HCT116 (cell line): ENCODE measurements at regions not wholly inside any gene's neighbourhood (a gene's known extent, or its start where the extent isn't known, plus 50 kb on each side); places are given as distances from the start of the nearest gene placed in this dataset.

Experiments
- ATAC-seq: fragments of 200-7000 bp; cut with Tn5 transposase; 2 replicates; pipeline ENCODE4 v1.9.1; 2020; ENCODE audit warnings: mild to moderate bottlenecking, moderate library complexity
- BruUV-seq: library from RNA; stranded (reverse); fragments of 400-500 nt; replicated peaks from 2 replicates; lab custom pipeline; 2021; lab: Mats Ljungman, UMichigan
- CTCF ChIA-PET: fragments of 300-600 bp; sonication (Branson Sonifier 250); formaldehyde crosslinking; loops from one replicate; lab custom pipeline; 2021; ENCODE audit warnings: antibody characterized with exemption; lab: Charles Lee
- POLR2A ChIA-PET: fragments of 300-600, 350-600 bp; sonication (Branson Sonifier 250); formaldehyde crosslinking; loops from one replicate; lab custom pipeline; 2021; ENCODE audit warnings: antibody characterized with exemption; lab: Charles Lee
- RAD21 ChIA-PET, 2 experiments: fragments of 300-600 bp; sonication (Branson Sonifier 250); formaldehyde crosslinking; loops; one replicate each; lab custom pipeline; 2023; ENCODE audit warnings: low total read pairs in 2 of 2; ENCODE audit not compliant: uncharacterized antibody in 2 of 2, unreplicated experiment in 2 of 2, low non-redundant PET in 1 of 2; lab: Charles Lee
- DNase-seq: peaks from one replicate; pipeline ENCODE4 v3.0.0-alpha.2; 2010; ENCODE audit warnings: low read depth, low spot score
- H2AFZ ChIP-seq: fragments of 200-600 bp; shearing (Covaris generic), sonication (generic); 2 replicates; pipeline ENCODE4 v1.6.1; 2017; ENCODE audit warnings: low read depth, mixed run types, mixed read lengths, antibody characterized with exemption, low read length; ENCODE audit not compliant: poor library complexity, severe bottlenecking
- H3K27ac ChIP-seq: 2 replicates; pipeline ENCODE4 v1.5.1; 2012; ENCODE audit warnings: low read depth, low read length
- H3K27me3 ChIP-seq: fragments of 200-600 bp; sonication (generic); 2 replicates; pipeline ENCODE4 v1.6.1; 2016; ENCODE audit warnings: mixed run types, low read length, mixed read lengths; ENCODE audit not compliant: insufficient read depth
- H3K36me3 ChIP-seq, 2 experiments: fragments of 200-500 bp in 1 of 2; fragments of 200-600 bp in 1 of 2; sonication (Bioruptor generic) in 1 of 2; sonication (generic) in 1 of 2; 2 replicates each; pipeline versions ENCODE4 v1.5.1 to v1.6.1; 2014 to 2016; ENCODE audit warnings: low read length in 2 of 2, inconsistent platforms in 1 of 2, mixed read lengths in 1 of 2, mixed run types in 1 of 2; ENCODE audit not compliant: insufficient read depth in 2 of 2, control insufficient read depth in 1 of 2
- H3K4me1 ChIP-seq, 2 experiments: fragments of 200-600 bp in 1 of 2; sonication (generic) in 1 of 2; 2 replicates each; pipeline versions ENCODE4 v1.5.1 to v1.6.1; 2012 to 2017; ENCODE audit warnings: low read length in 2 of 2, inconsistent platforms in 1 of 2, mild to moderate bottlenecking in 1 of 2, mixed read lengths in 1 of 2, mixed run types in 1 of 2, moderate library complexity in 1 of 2; ENCODE audit not compliant: insufficient read depth in 2 of 2, control insufficient read depth in 1 of 2
- H3K4me2 ChIP-seq: fragments of 200-600 bp; sonication (generic); 2 replicates; pipeline ENCODE4 v1.6.1; 2017; ENCODE audit warnings: mixed run types, low read length, mixed read lengths
- H3K4me3 ChIP-seq, 2 experiments: fragments of 200-600 bp in 1 of 2; sonication (generic) in 1 of 2; replicated peaks in 1 of 2; 2 replicates each; pipeline ENCODE4 v1.5.1; 2011 to 2016; ENCODE audit warnings: low read length in 2 of 2, control low read depth in 1 of 2, low read depth in 1 of 2, mild to moderate bottlenecking in 1 of 2, mixed read lengths in 1 of 2, mixed run types in 1 of 2
- H3K79me2 ChIP-seq: fragments of 200-600 bp; sonication (generic); 2 replicates; pipeline ENCODE4 v1.6.1; 2017; ENCODE audit warnings: mild to moderate bottlenecking, mixed run types, low read length, moderate library complexity, mixed read lengths; ENCODE audit not compliant: insufficient read depth
- H3K9ac ChIP-seq: fragments of 200-600 bp; sonication (generic); 2 replicates; pipeline ENCODE4 v1.6.1; 2016; ENCODE audit warnings: low read length, mixed read lengths
- H3K9me2 ChIP-seq: fragments of 200-600 bp; sonication (generic), shearing (Covaris generic); 2 replicates; pipeline ENCODE4 v1.6.1; 2017; ENCODE audit warnings: mixed run types, mild to moderate bottlenecking, moderate library complexity; ENCODE audit not compliant: insufficient read depth
- H3K9me3 ChIP-seq, 2 experiments: fragments of 200-500 bp in 1 of 2; fragments of 200-600 bp in 1 of 2; sonication (Bioruptor generic) in 1 of 2; sonication (generic) in 1 of 2; 2 replicates each; pipeline ENCODE4 v1.6.1; 2014 to 2017; ENCODE audit warnings: low read length in 2 of 2, mixed read lengths in 2 of 2, inconsistent platforms in 1 of 2, low read depth in 1 of 2, mild to moderate bottlenecking in 1 of 2, mixed run types in 1 of 2, moderate library complexity in 1 of 2; ENCODE audit not compliant: control insufficient read depth in 1 of 2, insufficient read depth in 1 of 2
- H4K20me1 ChIP-seq: fragments of 200-600 bp; sonication (generic), shearing (Covaris generic); 2 replicates; pipeline ENCODE4 v1.6.1; 2017; ENCODE audit warnings: mixed run types, mild to moderate bottlenecking, moderate library complexity; ENCODE audit not compliant: insufficient read depth
- ATF3 ChIP-seq: IDR thresholded peaks from 2 replicates; pipeline ENCODE4 v1.6.1; 2012
- CBX3 ChIP-seq: IDR thresholded peaks from 2 replicates; pipeline ENCODE4 v1.6.1; 2012; ENCODE audit warnings: low read depth
- CEBPB ChIP-seq: IDR thresholded peaks from 2 replicates; pipeline ENCODE4 v1.6.1; 2012; ENCODE audit warnings: low read depth
- ELF1 ChIP-seq: IDR thresholded peaks from 2 replicates; pipeline ENCODE4 v1.6.1; 2012; ENCODE audit warnings: low read depth, borderline replicate concordance
- EZH2 ChIP-seq: fragments of 200-600 bp; sonication (generic); IDR thresholded peaks from 2 replicates; pipeline ENCODE4 v1.6.1; 2017; ENCODE audit warnings: antibody characterized with exemption, mixed run types
- FOSL1 ChIP-seq: IDR thresholded peaks from 2 replicates; pipeline ENCODE4 v1.6.1; 2012; ENCODE audit warnings: low read depth
- JUND ChIP-seq: IDR thresholded peaks from 2 replicates; pipeline ENCODE4 v1.6.1; 2012
- MAX ChIP-seq: IDR thresholded peaks from 2 replicates; pipeline ENCODE4 v1.6.1; 2012
- POLR2A ChIP-seq: IDR thresholded peaks from 2 replicates; pipeline ENCODE4 v1.7.0; 2011; ENCODE audit warnings: borderline replicate concordance; ENCODE audit not compliant: insufficient read depth, insufficient read length; ENCODE audit errors: extremely low read depth
- POLR2AphosphoS5 ChIP-seq: IDR thresholded peaks from 2 replicates; pipeline ENCODE4 v1.6.1; 2011; ENCODE audit warnings: mild to moderate bottlenecking, low read depth, low read length, moderate library complexity
- RAD21 ChIP-seq: IDR thresholded peaks from 2 replicates; pipeline ENCODE4 v1.6.1; 2012; ENCODE audit warnings: low read depth, mild to moderate bottlenecking
- REST ChIP-seq: IDR thresholded peaks from 2 replicates; pipeline ENCODE4 v1.6.1; 2012; ENCODE audit warnings: low read depth
- SIN3A ChIP-seq: IDR thresholded peaks from 2 replicates; pipeline ENCODE4 v1.6.1; 2012; ENCODE audit warnings: low read depth
- SP1 ChIP-seq: IDR thresholded peaks from 2 replicates; pipeline ENCODE4 v1.6.1; 2012; ENCODE audit warnings: low read depth
- SRF ChIP-seq: IDR thresholded peaks from 2 replicates; pipeline ENCODE4 v1.6.1; 2012; ENCODE audit warnings: low read depth
- YY1 ChIP-seq: IDR thresholded peaks from 2 replicates; pipeline ENCODE4 v1.6.1; 2011; ENCODE audit warnings: low read length, low read depth, moderate library complexity, mild to moderate bottlenecking; ENCODE audit not compliant: insufficient replicate concordance; ENCODE audit errors: extremely low read depth
- ZBTB33 ChIP-seq: IDR thresholded peaks from 2 replicates; pipeline ENCODE4 v1.6.1; 2011; ENCODE audit warnings: mild to moderate bottlenecking, low read length, moderate library complexity; ENCODE audit not compliant: insufficient replicate concordance; ENCODE audit errors: extremely low read depth
- ZFX ChIP-seq: fragments of 450-650 bp; IDR thresholded peaks from 2 replicates; pipeline ENCODE4 v1.6.1; 2017
- ZNF274 ChIP-seq: fragments of 200-500 bp; sonication (Bioruptor generic); IDR thresholded peaks from 2 replicates; pipeline ENCODE4 v1.6.1; 2014; ENCODE audit warnings: mild to moderate bottlenecking, low read depth, low read length, inconsistent platforms
- intact Hi-C: fragments of 100-400 bp; cut with micrococcal nuclease; formaldehyde crosslinking; loops from 2 replicates; pipeline ENCODE4 v1.10.0; 2022

GRCh38 chr17:70261170-70261569, 91.8 kb downstream of the KCNJ2 start:
- ChIA-PET CTCF (no interaction called here), POLR2A (no interaction called here), RAD21 (no interaction called here)
- ATAC-seq (no peak), DNase-seq (no peak)
- Histone ChIP-seq H2AFZ (no peak overlapping the region), H3K27ac (no peak overlapping the region), H3K4me1 (no peaks in the 10 kb centered on the region), H3K79me2 (no peaks in the 10 kb centered on the region), H3K4me2 (no peak overlapping the region), H3K4me3 (no peak overlapping the region), H3K9ac (no peak overlapping the region), H3K27me3 (no peaks in the 10 kb centered on the region), H3K36me3 (no peaks in the 10 kb centered on the region), H3K9me2 (no peaks in the 10 kb centered on the region), H3K9me3 (peaks cover 0 to 11% of the 10 kb centered on the region in 2 experiments; a peak in 3 of 4 replicates), H4K20me1 (no peaks in the 10 kb centered on the region)
- BruUV-seq, result no TSS peak
- TF ChIP-seq SP1 (no peak), REST (no peak), POLR2A (no peak), MAX (no peak), CBX3 (no peak), ZNF274 (no peak), ATF3 (no peak), EZH2 (no peak), SIN3A (no peak), SRF (no peak), YY1 (no peak), JUND (no peak), FOSL1 (no peak), ZFX (no peak), CEBPB (no peak), ELF1 (no peak), ZBTB33 (no peak), POLR2AphosphoS5 (no peak), RAD21 (no peak)
- intact Hi-C loops, result no loop called here
